ENCODE measurements at regions not wholly inside any gene's neighbourhood (a gene's known extent, or its start where the extent isn't known, plus 50 kb on each side); places are given as distances from the start of the nearest gene placed in this dataset.
"Not testable (repeated sequence)": the region's sequence is repeated elsewhere in the genome, so short reads cannot be mapped to it uniquely, and the experiment has no call there.

DNA sequence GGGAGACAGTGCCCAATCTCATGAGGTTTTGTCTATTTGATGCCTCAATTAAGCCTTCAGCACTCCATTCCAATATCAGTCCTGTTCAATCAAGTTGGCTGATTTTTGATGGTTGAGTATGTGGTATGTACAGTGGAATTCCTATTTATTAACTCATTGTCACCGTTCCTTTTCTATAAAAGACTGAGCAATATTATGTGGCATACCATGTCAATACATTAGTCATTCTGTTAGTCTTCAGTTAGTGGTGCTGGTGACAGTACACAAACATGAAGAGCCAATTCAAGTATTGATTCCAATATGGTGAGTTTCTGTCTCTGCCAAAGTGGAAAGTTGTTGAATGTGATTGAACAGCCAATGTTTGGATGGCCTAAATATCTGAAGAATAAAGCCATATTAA, 1343.9 kb downstream of the SUCLG1 start:
- TF ChIP-seq, protein P1, sequence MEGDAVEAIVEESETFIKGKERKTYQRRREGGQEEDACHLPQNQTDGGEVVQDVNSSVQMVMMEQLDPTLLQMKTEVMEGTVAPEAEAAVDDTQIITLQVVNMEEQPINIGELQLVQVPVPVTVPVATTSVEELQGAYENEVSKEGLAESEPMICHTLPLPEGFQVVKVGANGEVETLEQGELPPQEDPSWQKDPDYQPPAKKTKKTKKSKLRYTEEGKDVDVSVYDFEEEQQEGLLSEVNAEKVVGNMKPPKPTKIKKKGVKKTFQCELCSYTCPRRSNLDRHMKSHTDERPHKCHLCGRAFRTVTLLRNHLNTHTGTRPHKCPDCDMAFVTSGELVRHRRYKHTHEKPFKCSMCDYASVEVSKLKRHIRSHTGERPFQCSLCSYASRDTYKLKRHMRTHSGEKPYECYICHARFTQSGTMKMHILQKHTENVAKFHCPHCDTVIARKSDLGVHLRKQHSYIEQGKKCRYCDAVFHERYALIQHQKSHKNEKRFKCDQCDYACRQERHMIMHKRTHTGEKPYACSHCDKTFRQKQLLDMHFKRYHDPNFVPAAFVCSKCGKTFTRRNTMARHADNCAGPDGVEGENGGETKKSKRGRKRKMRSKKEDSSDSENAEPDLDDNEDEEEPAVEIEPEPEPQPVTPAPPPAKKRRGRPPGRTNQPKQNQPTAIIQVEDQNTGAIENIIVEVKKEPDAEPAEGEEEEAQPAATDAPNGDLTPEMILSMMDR (conservative IDR thresholded peaks at IDR 0.05): no peak

DNA sequence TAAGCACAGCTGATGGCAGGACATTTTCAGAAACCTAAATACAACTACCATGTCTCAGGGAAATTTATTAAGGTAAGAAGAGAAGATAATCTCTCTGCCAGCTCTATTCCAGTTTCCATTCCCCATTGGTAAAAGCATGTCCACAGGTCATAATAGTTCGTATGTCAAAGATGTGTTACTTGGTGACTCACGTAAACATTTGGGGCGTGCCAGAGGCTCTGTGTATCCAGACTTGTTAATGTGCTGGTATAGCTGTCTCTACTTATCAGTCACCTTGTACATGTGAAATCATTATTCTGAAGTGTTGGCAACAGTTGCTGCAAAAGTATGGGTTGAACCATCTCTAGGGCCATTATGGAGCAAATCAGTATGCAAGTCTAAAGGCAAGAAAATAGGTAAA, 1345.1 kb downstream of the SUCLG1 start:
- TF ChIP-seq, protein P1 (conservative IDR thresholded peaks at IDR 0.05): no peak
- H3K27ac ChIP-seq: no peak overlapping the region

More for the DNA sequence above, 1343.9 kb downstream of the SUCLG1 start:
- H3K27ac ChIP-seq: no peak overlapping the region

DNA sequence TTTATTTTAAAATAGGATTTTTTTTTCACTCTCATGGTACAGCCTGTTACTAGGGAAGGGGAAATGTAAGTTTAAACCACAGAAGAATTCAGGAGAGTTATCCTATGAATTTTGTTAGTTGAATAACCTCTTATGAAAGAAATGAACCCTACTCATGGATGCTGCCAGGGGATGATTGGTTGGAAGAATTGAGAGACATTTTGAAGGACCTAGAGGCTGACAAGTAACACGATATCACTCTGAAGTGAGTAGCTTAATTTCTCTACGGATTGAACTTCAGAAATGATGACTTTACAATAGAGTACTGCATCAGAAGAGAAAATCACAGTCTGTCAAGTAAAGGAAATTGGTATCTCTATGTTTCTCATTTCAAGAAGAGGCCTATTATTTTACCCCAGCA, 1346.2 kb downstream of the SUCLG1 start:
- TF ChIP-seq, protein P1 (conservative IDR thresholded peaks at IDR 0.05): no peak

DNA sequence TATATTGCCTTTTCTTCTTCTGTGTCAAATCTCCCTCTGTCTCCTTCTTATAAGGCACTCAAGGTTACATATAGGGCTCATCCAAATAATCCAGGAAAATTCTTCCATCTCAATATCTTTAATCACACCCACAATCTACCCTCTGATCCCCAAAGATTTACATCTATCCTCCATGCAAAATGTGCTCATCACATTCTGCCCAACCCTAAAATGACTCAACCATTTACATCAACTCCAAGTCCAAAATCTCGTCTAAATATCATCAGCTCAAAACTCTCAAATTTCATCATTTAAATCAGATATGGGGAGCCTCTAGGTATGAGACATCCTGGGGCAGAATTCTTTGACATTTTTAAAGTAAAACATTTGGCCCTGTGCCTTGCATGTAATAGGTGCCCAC, 1349.8 kb downstream of the SUCLG1 start:
- TF ChIP-seq, protein P1 (conservative IDR thresholded peaks at IDR 0.05): no peak
- no peak overlapping the region for H3K27ac ChIP-seq

More for the DNA sequence above, 1346.2 kb downstream of the SUCLG1 start:
- no peak overlapping the region for H3K27ac ChIP-seq

DNA sequence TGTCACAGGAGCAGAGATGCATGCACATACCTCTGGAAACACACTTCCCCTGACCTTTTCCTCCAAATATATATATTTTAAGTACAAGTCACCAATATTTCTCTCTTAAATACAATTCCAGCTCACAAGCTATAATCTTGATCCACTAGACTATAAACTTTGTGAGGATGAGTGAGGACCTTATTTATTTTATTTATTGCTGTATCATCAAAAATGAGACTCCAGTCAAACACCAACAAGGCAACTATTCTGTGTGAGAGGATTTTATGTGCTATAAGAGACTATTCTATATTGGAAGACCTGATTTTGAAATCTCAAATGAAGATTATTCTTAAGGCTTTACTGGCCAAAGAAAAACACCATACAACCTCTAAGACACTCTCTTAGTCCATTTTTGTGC, 1352.2 kb downstream of the SUCLG1 start:
- TF ChIP-seq, protein P1 (conservative IDR thresholded peaks at IDR 0.05): no peak

DNA sequence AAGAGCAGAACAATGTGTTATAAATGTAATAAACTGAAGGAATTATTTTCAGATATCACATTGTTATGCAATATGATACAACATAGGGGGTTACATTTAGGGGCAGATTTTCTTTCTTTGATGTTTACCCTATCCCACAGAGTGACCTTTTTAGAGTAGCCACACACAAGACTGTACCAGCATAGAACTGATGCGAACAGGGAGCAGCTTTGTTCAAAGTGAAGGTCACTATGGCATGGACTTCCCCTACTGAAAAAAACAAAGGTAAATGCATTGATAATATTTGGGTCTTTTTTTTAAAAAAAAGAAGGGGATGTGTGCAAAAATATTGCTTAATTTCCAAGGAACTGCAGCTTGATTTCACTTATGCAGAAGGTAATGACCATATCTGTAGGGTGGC, 1354.9 kb downstream of the SUCLG1 start:
- H3K27ac ChIP-seq: no peak overlapping the region
- TF ChIP-seq, protein P1 (conservative IDR thresholded peaks at IDR 0.05): no peak

More for the DNA sequence above, 1352.2 kb downstream of the SUCLG1 start:
- H3K27ac ChIP-seq: no peak overlapping the region

DNA sequence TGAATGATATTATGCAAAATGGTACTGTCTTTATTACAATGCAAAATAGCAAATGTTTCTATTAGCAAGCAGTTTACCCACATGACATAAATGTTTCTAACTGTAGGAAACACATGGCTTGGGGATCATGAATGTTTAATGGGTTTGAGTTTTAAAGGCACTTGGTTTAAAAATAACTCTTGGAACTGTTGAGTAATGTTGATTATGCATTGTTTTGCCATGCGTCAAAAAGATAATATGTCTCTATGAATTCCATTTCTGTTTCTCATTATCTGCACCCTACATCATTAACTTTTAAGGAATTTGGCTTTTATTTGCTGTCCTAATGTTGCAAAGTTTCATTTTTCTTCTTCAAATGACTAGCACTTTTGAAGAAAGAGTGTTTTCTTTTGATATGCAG, 1355.5 kb downstream of the SUCLG1 start:
- TF ChIP-seq, protein P1 (conservative IDR thresholded peaks at IDR 0.05): no peak
- H3K27ac ChIP-seq: no peak overlapping the region

DNA sequence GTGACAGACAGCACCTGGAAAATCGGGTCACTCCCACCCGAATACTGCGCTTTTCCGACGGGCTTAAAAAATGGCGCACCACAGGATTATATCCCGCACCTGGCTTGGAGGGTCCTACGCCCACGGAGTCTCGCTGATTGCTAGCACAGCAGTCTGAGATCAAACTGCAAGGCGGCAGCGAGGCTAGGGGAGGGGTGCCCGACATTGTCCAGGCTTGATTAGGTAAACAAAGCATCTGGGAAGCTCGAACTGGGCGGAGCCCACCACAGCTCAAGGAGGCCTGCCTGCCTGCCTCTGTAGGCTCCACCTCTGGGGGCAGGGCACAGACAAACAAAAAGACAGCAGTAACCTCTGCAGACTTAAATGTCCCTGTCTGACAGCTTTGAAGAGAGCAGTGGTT, 1370.0 kb downstream of the SUCLG1 start:
- not testable (repeated sequence) for H3K27ac ChIP-seq

Measured in VCaP (cell line).